Neuronal stem cell (in vitro differentiated cells): ENCODE measurements at regions not wholly inside any gene's neighbourhood (a gene's known extent, or its start where the extent isn't known, plus 50 kb on each side); places are given as distances from the start of the nearest gene placed in this dataset.

Experiments used
- DNase-seq: peaks from one replicate; pipeline ENCODE4 v3.0.0-alpha.2; 2013; ENCODE audit warnings: low spot score
- H2AFZ ChIP-seq: one replicate; pipeline ENCODE4 v1.6.1; 2013; ENCODE audit warnings: mild to moderate bottlenecking, low read length, inconsistent platforms
- H2AK5ac ChIP-seq: 2 replicates; pipeline ENCODE4 v1.6.1; 2013; ENCODE audit warnings: low read depth, mild to moderate bottlenecking, inconsistent platforms, low read length, moderate library complexity, mixed read lengths
- H2BK120ac ChIP-seq: 2 replicates; pipeline ENCODE4 v1.6.1; 2013; ENCODE audit warnings: low read depth, mild to moderate bottlenecking, inconsistent platforms, low read length, moderate library complexity, mixed read lengths
- H2BK12ac ChIP-seq: one replicate; pipeline ENCODE4 v1.6.1; 2013; ENCODE audit warnings: low read length, inconsistent platforms
- H2BK15ac ChIP-seq: 2 replicates; pipeline ENCODE4 v1.6.1; 2013; ENCODE audit warnings: mild to moderate bottlenecking, low read length, inconsistent platforms, mixed read lengths
- H2BK5ac ChIP-seq: one replicate; pipeline ENCODE4 v1.6.1; 2013; ENCODE audit warnings: inconsistent platforms, mild to moderate bottlenecking, low read length, moderate library complexity
- H3K14ac ChIP-seq: one replicate; pipeline ENCODE4 v1.6.1; 2013; ENCODE audit warnings: low read length, inconsistent platforms
- H3K18ac ChIP-seq: 2 replicates; pipeline ENCODE4 v1.6.1; 2013; ENCODE audit warnings: low read length, inconsistent platforms
- H3K23ac ChIP-seq: 2 replicates; pipeline ENCODE4 v1.6.1; 2013; ENCODE audit warnings: low read depth, mild to moderate bottlenecking, mixed read lengths, low read length, inconsistent platforms; ENCODE audit not compliant: poor library complexity
- H3K27ac ChIP-seq: replicated peaks from 3 replicates; pipeline ENCODE4 v1.5.1; 2013; ENCODE audit warnings: low read length, inconsistent platforms
- H3K27me3 ChIP-seq, 3 experiments: 2 replicates each; pipeline ENCODE4 v1.6.1; 2013; ENCODE audit warnings: low read length in 3 of 3, mild to moderate bottlenecking in 2 of 3, inconsistent platforms in 1 of 3, low read depth in 1 of 3, mixed read lengths in 1 of 3, moderate library complexity in 1 of 3; ENCODE audit not compliant: control insufficient read depth in 3 of 3, insufficient read depth in 3 of 3
- H3K36me3 ChIP-seq, 2 donors: replicated peaks in 1 of 2; 2 replicates each; pipeline ENCODE4 v1.6.1; 2013; ENCODE audit warnings: low read length in 2 of 2; ENCODE audit not compliant: control insufficient read depth in 2 of 2, insufficient read depth in 2 of 2
- H3K4ac ChIP-seq: 2 replicates; pipeline ENCODE4 v1.6.1; 2013; ENCODE audit warnings: inconsistent platforms, mild to moderate bottlenecking, low read length, moderate library complexity
- H3K4me1 ChIP-seq, 2 donors: 1 replicate in 1 of 2; 2 replicates in 1 of 2; pipeline ENCODE4 v1.6.1; 2013; ENCODE audit warnings: low read length in 2 of 2, low read depth in 1 of 2; ENCODE audit not compliant: control insufficient read depth in 2 of 2, insufficient read depth in 1 of 2
- H3K4me2 ChIP-seq: one replicate; pipeline ENCODE4 v1.6.1; 2013; ENCODE audit warnings: mild to moderate bottlenecking, low read length, inconsistent platforms; ENCODE audit not compliant: insufficient read depth, poor library complexity, severe bottlenecking
- H3K4me3 ChIP-seq, 2 donors: 2 replicates each; pipeline ENCODE4 v1.5.1; 2013; ENCODE audit warnings: low read length in 2 of 2, mild to moderate bottlenecking in 2 of 2, inconsistent platforms in 1 of 2, moderate library complexity in 1 of 2
- H3K79me1 ChIP-seq: one replicate; pipeline ENCODE4 v1.6.1; 2013; ENCODE audit warnings: low read depth, mild to moderate bottlenecking, inconsistent platforms, low read length, moderate library complexity
- H3K9ac ChIP-seq: one replicate; pipeline ENCODE4 v1.6.1; 2013; ENCODE audit warnings: mild to moderate bottlenecking, low read depth, low read length, inconsistent platforms; ENCODE audit not compliant: poor library complexity
- H3K9me3 ChIP-seq, 2 donors: replicated peaks in 1 of 2; 2 replicates each; pipeline versions ENCODE3 to v1.6.1; 2013; ENCODE audit warnings: low read length in 2 of 2, mild to moderate bottlenecking in 2 of 2, inconsistent platforms in 1 of 2, low read depth in 1 of 2, mixed read lengths in 1 of 2, moderate library complexity in 1 of 2; ENCODE audit not compliant: control insufficient read depth in 2 of 2, insufficient read depth in 1 of 2
- H4K8ac ChIP-seq: one replicate; pipeline ENCODE4 v1.6.1; 2013; ENCODE audit warnings: low read depth, mild to moderate bottlenecking, inconsistent platforms, low read length, moderate library complexity
- H4K91ac ChIP-seq: one replicate; pipeline ENCODE4 v1.6.1; 2013; ENCODE audit warnings: low read length, low read depth, mild to moderate bottlenecking, inconsistent platforms; ENCODE audit not compliant: poor library complexity
- WGBS, 2 donors: extraction: QIAGEN DNeasy Blood & Tissue Kit; methylation state at CpG; one replicate each; pipeline ENCODE4 v1.1.7; 2013; ENCODE audit warnings: missing lambda C conversion rate in 2 of 2, mixed read lengths in 1 of 2; ENCODE audit not compliant: insufficient read length in 2 of 2, insufficient replicate concordance in 1 of 2; ENCODE audit errors: extremely low coverage in 2 of 2; 5-methylcytosine and 5-hydroxymethylcytosine counted together

GRCh38 chr7:71055504-71055903 is 76.4 kb upstream of the GALNT17 start:
- no peak for DNase-seq
- Histone ChIP-seq H3K79me1 (no peaks in the 10 kb centered on the region), H2BK5ac (no peak overlapping the region), H2AFZ (no peak overlapping the region), H3K9me3 (peaks cover 2 to 5% of the 10 kb centered on the region in 2 donors), H3K23ac (no peak overlapping the region), H3K18ac (no peak overlapping the region), H3K4me2 (no peak overlapping the region), H3K27ac (no peak overlapping the region), H3K4me3 (no peak overlapping the region), H4K8ac (no peak overlapping the region), H2BK15ac (no peak overlapping the region), H2BK12ac (no peak overlapping the region), H3K27me3 (no peaks in the 10 kb centered on the region), H2BK120ac (no peak overlapping the region), H3K4ac (no peak overlapping the region), H2AK5ac (no peak overlapping the region), H3K36me3 (no peaks in the 10 kb centered on the region), H3K14ac (no peak overlapping the region), H3K9ac (no peak overlapping the region), H4K91ac (no peak overlapping the region), H3K4me1 (no peaks in the 10 kb centered on the region)
- WGBS, 2 donors = no CpG with 5 or more reads among the region's 2 CpGs

GRCh38 chr7:71077743-71078476 is 54.0 kb upstream of the GALNT17 start:
- Histone ChIP-seq H3K4me1 (no peaks in the 10 kb centered on the region), H3K23ac (no peak overlapping the region), H3K27ac (no peak overlapping the region), H2AK5ac (no peak overlapping the region), H3K4me3 (no peak overlapping the region), H4K8ac (no peak overlapping the region), H2AFZ (no peak overlapping the region), H3K14ac (no peak overlapping the region), H3K79me1 (no peaks in the 10 kb centered on the region), H3K9me3 (peaks cover 3 to 6% of the 10 kb centered on the region in 2 donors), H3K27me3 (no peaks in the 10 kb centered on the region), H3K36me3 (no peaks in the 10 kb centered on the region), H2BK12ac (no peak overlapping the region), H4K91ac (no peak overlapping the region), H3K4me2 (no peak overlapping the region), H3K4ac (no peak overlapping the region), H3K9ac (no peak overlapping the region), H3K18ac (no peak overlapping the region), H2BK120ac (no peak overlapping the region), H2BK5ac (no peak overlapping the region), H2BK15ac (no peak overlapping the region)
- no peak for DNase-seq
- no CpG with 5 or more reads among the region's 37 CpGs for WGBS, 2 donors
